ENCODE measurements at regions not wholly inside any gene's neighbourhood (a gene's known extent, or its start where the extent isn't known, plus 50 kb on each side); places are given as distances from the start of the nearest gene placed in this dataset.

DNA sequence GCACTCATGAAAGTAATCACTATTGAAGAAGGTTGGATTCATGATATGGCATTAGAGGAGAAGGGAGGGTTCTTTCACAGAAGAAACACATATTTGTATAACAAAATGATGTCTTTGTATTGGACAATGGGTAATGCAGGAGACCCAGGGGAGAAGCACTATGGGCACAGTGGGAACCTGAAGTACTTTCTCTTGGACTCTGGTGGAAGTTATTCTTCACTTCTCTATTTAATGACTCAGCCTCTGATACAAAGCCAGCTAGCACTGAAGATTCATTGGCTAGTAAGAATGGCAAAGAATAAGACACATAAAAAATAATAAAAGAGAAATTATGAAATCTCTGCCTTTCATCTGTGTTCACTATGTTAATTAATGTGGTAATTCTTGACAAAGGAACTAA, 149.9 kb upstream of the PRR16 start:
- DNase-seq (ENCODE audit: low spot score): no peak
- TF ChIP-seq CTCF (IDR thresholded peaks at IDR 0.05; ENCODE audit: extremely low read depth, missing control alignments): no peak

GRCh38 chr5:120320626-120321025, 143.5 kb upstream of the PRR16 start:
- DNase-seq (ENCODE audit: low spot score): no peak
- TF ChIP-seq CTCF (IDR thresholded peaks at IDR 0.05; ENCODE audit: extremely low read depth, missing control alignments): no peak

DNA sequence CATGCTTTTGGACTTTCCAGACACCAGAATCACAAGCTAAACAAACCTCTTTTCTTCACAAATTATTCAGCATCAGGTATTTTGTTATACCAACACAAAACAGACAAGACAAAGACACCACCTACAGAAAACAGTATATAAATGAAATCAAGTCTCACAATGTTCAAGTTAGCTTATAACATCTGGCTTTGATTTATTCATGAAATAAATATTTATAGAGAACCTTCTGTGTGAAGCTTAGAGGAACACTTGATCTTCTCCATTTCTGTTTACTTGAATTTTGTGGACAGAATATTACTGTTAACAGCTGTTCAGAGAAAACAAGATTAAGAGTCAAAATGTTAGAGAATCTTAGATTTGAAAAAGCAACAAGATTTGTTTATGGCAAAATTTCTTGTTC, 137.4 kb upstream of the PRR16 start:
- no peak for DNase-seq (ENCODE audit: low spot score)

GRCh38 chr5:120327180-120327579, 136.9 kb upstream of the PRR16 start:
- DNase-seq (ENCODE audit: low spot score): no peak
- no peak for TF ChIP-seq CTCF (IDR thresholded peaks at IDR 0.05; ENCODE audit: extremely low read depth, missing control alignments)

More for the DNA sequence above, 137.4 kb upstream of the PRR16 start:
- no peak for TF ChIP-seq CTCF (IDR thresholded peaks at IDR 0.05; ENCODE audit: extremely low read depth, missing control alignments)

- DNase-seq (ENCODE audit: low spot score): no peak
- no peak for TF ChIP-seq CTCF (IDR thresholded peaks at IDR 0.05; ENCODE audit: extremely low read depth, missing control alignments)
These were observed 135.0 kb upstream of the PRR16 start for GRCh38 chr5:120329095-120329494.

DNA sequence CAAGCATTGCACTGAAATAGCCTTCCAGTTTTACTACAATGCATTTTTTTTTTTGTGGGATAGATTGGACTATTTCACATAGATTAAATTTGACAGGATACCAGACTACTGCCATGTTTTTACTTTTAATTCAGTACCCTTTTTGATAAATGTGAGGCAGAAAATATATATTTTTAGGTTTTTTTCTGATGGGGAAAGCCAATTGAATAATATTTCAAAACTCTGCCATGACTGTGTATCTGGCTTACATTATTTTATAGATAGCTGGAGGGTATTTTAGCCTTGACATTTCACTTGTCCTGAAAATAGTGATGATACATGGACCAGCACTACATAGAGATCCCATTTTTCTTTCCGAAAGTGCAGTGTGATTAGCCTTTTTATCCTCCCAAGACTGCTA, 133.5 kb upstream of the PRR16 start:
- no peak for DNase-seq (ENCODE audit: low spot score)
- TF ChIP-seq CTCF (IDR thresholded peaks at IDR 0.05; ENCODE audit: extremely low read depth, missing control alignments): no peak

- TF ChIP-seq CTCF (IDR thresholded peaks at IDR 0.05; ENCODE audit: extremely low read depth, missing control alignments): no peak
- DNase-seq (ENCODE audit: low spot score): no peak
These were observed 119.9 kb upstream of the PRR16 start for GRCh38 chr5:120344181-120344580.

All from GM20000 (cell line).